Left ventricle myocardium superior (tissue), 1 donor: ENCODE measurements at regions not wholly inside any gene's neighbourhood (a gene's known extent, or its start where the extent isn't known, plus 50 kb on each side); places are given as distances from the start of the nearest gene placed in this dataset.
"Not testable (repeated sequence)": the region's sequence is repeated elsewhere in the genome, so short reads cannot be mapped to it uniquely, and the experiment has no call there.

Experiments
- ATAC-seq: fragments of 200-7000 bp; cut with Tn5 transposase; one replicate; pipeline ENCODE4 v1.9.1; 2020; ENCODE audit warnings: mild to moderate bottlenecking, moderate library complexity
- DNase-seq: peaks from one replicate; pipeline ENCODE4 v3.0.0-alpha.2; 2020
- intact Hi-C: fragments of 100-400 bp; cut with micrococcal nuclease; formaldehyde crosslinking; loops from one replicate; pipeline ENCODE4 v1.11.0; 2022
- donor health status: DM: no; HTN: yes; CAD: no; lungs with severe emphysema.

GRCh38 chr3:72633121-72633520, 215.1 kb downstream of the SHQ1 start:
- DNase-seq, result no peak
- no peak for ATAC-seq
- intact Hi-C loops, result no loop called here

- DNase-seq (no peak), ATAC-seq (no peak)
- intact Hi-C loops, result no loop called here
These were observed 216.1 kb downstream of the SHQ1 start for GRCh38 chr3:72632129-72632528.

- ATAC-seq (no peak), DNase-seq (no peak)
- intact Hi-C loops, result no loop called here
These were observed 217.3 kb downstream of the SHQ1 start for GRCh38 chr3:72630969-72631344.

- no peak for ATAC-seq
- no peak for DNase-seq
- intact Hi-C loops, result no loop called here
These were observed 217.8 kb downstream of the SHQ1 start for GRCh38 chr3:72630327-72630968.

GRCh38 chr3:72629191-72629631, 219.0 kb downstream of the SHQ1 start:
- intact Hi-C loops, result no loop called here
- DNase-seq (no peak), ATAC-seq (no peak)

GRCh38 chr3:72628065-72628464, 220.2 kb downstream of the SHQ1 start:
- ATAC-seq, result no peak
- intact Hi-C loops, result no loop called here
- no peak for DNase-seq

GRCh38 chr3:72627271-72627670, 221.0 kb downstream of the SHQ1 start:
- DNase-seq (no peak), ATAC-seq (no peak)
- intact Hi-C loops, result no loop called here

- DNase-seq (no peak), ATAC-seq (no peak)
- intact Hi-C loops, result no loop called here
These were observed 222.5 kb downstream of the SHQ1 start for GRCh38 chr3:72625602-72626337.

GRCh38 chr3:72624656-72625055, 223.6 kb downstream of the SHQ1 start:
- intact Hi-C loops, result no loop called here
- DNase-seq, result no peak
- ATAC-seq, result no peak

- no peak for ATAC-seq
- no peak for DNase-seq
These were observed 229.5 kb downstream of the SHQ1 start for GRCh38 chr3:72618739-72619138.

GRCh38 chr3:72617424-72618024, 230.7 kb downstream of the SHQ1 start:
- intact Hi-C loops, result no loop called here

More at GRCh38 chr3:72618739-72619138, 229.5 kb downstream of the SHQ1 start:
- intact Hi-C loops, result no loop called here

GRCh38 chr3:72615776-72616175, 232.5 kb downstream of the SHQ1 start:
- intact Hi-C loops, result no loop called here
- no peak for DNase-seq
- no peak for ATAC-seq

More at GRCh38 chr3:72617424-72618024, 230.7 kb downstream of the SHQ1 start:
- ATAC-seq (no peak), DNase-seq (no peak)

- ATAC-seq, result no peak
- intact Hi-C loops, result no loop called here
- no peak for DNase-seq
These were observed 233.1 kb downstream of the SHQ1 start for GRCh38 chr3:72615182-72615581.

GRCh38 chr3:72614394-72615074, 233.7 kb downstream of the SHQ1 start:
- intact Hi-C loops, result no loop called here
- ATAC-seq (peak; percentile 52), DNase-seq (no peak)

- intact Hi-C loops, result no loop called here
- no peak for DNase-seq
- ATAC-seq, result no peak
These were observed 234.4 kb downstream of the SHQ1 start for GRCh38 chr3:72613871-72614270.

GRCh38 chr3:72609114-72609513, 239.1 kb downstream of the SHQ1 start:
- ATAC-seq, DNase-seq, intact Hi-C loops: not testable (repeated sequence)

- DNase-seq, result no peak
- intact Hi-C loops, result no loop called here
- no peak for ATAC-seq
These were observed 242.0 kb downstream of the SHQ1 start for GRCh38 chr3:72606005-72606800.

GRCh38 chr3:72604328-72604727, 243.9 kb downstream of the SHQ1 start:
- intact Hi-C loops, result no loop called here
- ATAC-seq, result no peak
- DNase-seq, result no peak
